ENCODE measurements at regions not wholly inside any gene's neighbourhood (a gene's known extent, or its start where the extent isn't known, plus 50 kb on each side); places are given as distances from the start of the nearest gene placed in this dataset.

GRCh38 chr1:240719953-240720700, 108.2 kb upstream of the GREM2 start:
- TF ChIP-seq ZNF274 (IDR thresholded peaks at IDR 0.05; ENCODE audit: low read length) (no peak), ZNF274 (tag by site-specific recombination; IDR thresholded peaks at IDR 0.05; ENCODE audit: borderline replicate concordance) (no peak), MYNN (tag by site-specific recombination; IDR thresholded peaks at IDR 0.05; ENCODE audit: borderline replicate concordance) (no peak), ZNF24 (tag by site-specific recombination; IDR thresholded peaks at IDR 0.05) (no peak), ZNF513 (tag by site-specific recombination; IDR thresholded peaks at IDR 0.05) (no peak), MZF1 (tag by site-specific recombination; IDR thresholded peaks at IDR 0.05; ENCODE audit: borderline replicate concordance) (no peak), ZNF302 (tag by site-specific recombination; IDR thresholded peaks at IDR 0.05; ENCODE audit: low read depth) (no peak), CTCF (tag by site-specific recombination; IDR thresholded peaks at IDR 0.05) (no peak), SETDB1 (IDR thresholded peaks at IDR 0.05; ENCODE audit: insufficient read length, low read length) (no peak), ZSCAN4 (tag by site-specific recombination; IDR thresholded peaks at IDR 0.05) (no peak), ZFP37 (tag by site-specific recombination; IDR thresholded peaks at IDR 0.05) (no peak), ZNF184 (tag by site-specific recombination; IDR thresholded peaks at IDR 0.05) (no peak), ZNF843 (tag by site-specific recombination; IDR thresholded peaks at IDR 0.05) (no peak)

All from HEK293 (cell line).